ENCODE measurements at regions not wholly inside any gene's neighbourhood (a gene's known extent, or its start where the extent isn't known, plus 50 kb on each side); places are given as distances from the start of the nearest gene placed in this dataset.
"Not testable (repeated sequence)": the region's sequence is repeated elsewhere in the genome, so short reads cannot be mapped to it uniquely, and the experiment has no call there.

DNA sequence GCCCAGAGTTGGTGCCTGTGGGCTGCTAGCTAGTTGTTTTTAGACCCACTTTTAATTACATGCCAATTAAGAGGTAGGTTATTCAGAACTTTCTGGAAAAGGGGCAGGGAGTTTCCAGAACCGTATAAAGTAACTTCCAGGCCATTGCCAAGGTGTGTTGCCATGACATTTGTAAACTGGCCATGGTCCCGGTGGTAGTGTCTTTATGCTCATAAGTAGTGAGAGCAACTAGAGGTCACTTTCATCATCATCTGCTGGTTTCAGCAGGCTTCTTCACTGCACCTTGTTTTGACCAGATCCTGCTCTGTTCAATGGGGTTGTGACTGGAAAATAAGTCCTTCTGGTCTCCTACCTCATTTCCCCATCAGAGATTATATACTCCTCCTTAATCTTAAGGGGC is 207.0 kb downstream of the FAM72C start:
- DNase-seq = not testable (repeated sequence)

- DNase-seq = not testable (repeated sequence)
Measured at GRCh38 chr1:143760366-143760765, 211.4 kb downstream of the FAM72C start.

DNA sequence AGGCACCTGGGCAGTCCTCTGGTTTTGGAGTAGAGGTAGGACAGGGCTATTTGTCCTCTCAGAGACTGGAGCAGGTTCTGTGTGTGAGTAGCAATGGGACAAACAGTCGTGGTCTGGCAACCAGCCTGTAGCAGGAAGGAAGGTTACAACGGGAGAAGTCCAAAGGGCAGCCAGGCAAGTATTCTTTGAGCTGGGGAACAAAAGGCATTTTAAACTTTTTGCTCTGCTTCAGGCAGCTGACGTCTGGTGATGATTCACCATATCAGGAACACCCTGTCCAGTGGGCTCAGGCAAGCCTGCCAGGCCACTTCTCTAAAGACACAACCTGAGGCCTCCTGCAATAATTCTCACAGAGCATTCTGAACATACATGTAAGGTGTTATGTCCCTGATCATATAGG is 215.8 kb downstream of the FAM72C start:
- DNase-seq = not testable (repeated sequence)

DNA sequence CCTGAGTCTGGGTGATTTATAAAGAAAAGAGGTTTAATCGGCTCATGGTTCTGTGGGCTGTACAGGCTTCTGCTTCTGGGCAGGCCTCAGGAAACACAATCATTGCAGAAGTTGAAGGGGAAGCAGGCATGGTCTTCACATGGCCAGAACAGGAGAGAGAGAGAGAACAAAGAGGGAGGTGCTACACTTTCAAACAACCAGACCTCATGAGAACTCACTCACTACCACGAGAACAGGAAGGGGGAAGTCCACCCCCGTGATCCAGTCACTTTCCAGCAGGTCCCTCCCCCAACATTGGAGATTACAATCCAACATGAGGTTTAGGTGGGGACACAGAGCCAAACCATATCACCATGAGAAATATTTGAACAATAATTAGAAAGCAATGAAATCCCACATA is 222.9 kb downstream of the FAM72C start:
- DNase-seq = no peak

- DNase-seq = no peak
Measured at GRCh38 chr1:143736562-143736961, 235.2 kb downstream of the FAM72C start.

DNA sequence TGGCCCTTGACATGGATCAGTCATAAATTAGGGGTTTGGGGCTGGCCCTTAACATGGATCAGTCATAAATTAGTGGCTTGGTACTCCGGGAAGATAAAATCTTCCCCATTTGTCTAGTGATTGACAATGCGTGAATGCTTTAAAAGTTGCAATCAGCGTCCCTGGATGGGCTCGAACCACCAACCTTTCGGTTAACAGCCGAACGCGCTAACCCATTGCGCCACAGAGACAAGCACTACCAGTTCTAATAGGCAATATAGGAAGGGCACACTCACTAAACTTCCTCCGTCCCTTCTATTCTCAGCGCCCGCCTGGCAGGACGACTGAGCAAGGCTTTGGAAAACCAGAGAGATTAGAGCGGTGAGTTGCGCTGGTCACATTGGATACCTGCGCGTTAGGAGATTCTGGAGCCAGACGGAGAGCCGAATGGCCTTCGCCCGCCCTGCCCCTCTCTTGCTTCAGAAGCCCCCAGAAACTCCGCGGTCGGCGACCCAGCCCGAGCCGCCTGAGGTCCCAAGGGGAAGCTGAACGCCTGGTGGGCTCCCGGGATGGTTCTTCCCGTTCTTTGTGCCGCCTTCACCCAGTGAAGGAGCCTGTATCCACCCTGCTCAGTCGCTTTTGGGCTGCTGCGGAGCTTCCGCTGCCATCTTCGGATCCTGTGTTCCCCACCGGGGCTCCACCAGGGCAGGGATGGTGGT is 235.9 kb downstream of the FAM72C start:
- DNase-seq = no peak

GRCh38 chr1:143734261-143734660 is 237.5 kb downstream of the FAM72C start:
- not testable (repeated sequence) for DNase-seq

GRCh38 chr1:143730890-143731289 is 240.9 kb downstream of the FAM72C start:
- not testable (repeated sequence) for DNase-seq

GRCh38 chr1:143729449-143730111 is 242.2 kb downstream of the FAM72C start:
- not testable (repeated sequence) for DNase-seq

- not testable (repeated sequence) for DNase-seq
Measured at GRCh38 chr1:143728802-143729448, 242.9 kb downstream of the FAM72C start.

- DNase-seq = no peak
Measured at GRCh38 chr1:143727263-143727662, 244.5 kb downstream of the FAM72C start.

DNA sequence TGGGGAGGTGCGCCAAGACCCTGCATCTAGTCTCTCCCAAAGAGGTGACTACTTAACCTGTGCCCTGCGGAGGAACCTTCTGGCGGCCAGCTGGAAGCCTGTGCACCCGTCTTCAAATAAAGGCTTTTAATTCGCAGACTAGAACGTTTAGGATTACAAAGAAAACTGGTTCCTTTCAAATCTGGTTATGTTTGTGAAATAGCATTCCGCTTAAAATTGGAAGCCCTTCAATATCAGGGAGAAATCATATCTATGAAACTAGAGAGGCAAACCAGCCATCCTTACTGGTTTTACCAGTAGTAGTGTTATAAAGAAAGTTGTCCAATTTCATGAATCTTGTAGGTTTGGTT is 250.8 kb downstream of the FAM72C start:
- no peak for DNase-seq

DNA sequence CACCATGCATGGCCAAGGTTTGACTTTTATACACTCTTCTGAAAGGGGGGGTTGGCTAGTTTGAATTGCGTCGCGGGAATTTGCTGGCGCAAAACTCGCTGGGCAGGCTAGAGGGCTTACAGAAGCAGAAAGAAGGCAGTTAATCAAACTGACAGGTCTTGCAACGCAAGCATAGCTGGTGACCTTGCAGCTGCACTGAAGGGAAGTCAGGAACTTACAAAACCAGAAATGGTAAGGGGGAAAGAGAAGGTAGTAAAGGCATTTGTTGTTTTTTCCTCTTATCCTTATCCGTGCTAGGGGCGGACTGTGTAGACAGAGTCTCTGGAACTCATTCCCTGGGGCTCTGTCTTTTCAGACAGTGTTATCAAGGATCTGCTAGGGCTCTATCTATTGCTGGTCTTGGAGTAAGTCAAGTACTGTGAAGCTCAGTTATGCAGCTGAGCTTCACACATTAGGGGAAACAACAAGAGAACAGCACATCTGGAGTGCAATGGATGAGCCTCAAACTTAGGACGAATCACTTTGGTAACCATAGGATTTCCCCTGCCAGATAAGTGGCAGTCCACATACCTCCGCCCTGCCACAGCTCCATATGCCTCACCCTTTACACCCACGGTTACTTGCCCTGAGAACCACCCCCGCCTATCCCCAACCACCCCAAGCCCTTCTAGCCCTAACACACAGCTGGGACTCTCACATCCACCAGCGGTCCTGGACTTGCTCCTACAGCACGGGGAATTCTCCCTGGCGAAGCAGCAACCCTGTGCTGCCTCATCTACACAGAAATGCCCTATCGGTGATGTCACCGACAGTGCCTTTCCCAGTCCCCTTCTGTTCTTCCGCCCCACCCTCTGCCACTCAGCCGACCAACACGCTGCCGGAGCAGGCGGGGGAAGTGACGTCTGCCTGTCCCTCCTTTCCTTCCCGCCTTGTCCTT is 251.4 kb downstream of the FAM72C start:
- no peak for DNase-seq

DNA sequence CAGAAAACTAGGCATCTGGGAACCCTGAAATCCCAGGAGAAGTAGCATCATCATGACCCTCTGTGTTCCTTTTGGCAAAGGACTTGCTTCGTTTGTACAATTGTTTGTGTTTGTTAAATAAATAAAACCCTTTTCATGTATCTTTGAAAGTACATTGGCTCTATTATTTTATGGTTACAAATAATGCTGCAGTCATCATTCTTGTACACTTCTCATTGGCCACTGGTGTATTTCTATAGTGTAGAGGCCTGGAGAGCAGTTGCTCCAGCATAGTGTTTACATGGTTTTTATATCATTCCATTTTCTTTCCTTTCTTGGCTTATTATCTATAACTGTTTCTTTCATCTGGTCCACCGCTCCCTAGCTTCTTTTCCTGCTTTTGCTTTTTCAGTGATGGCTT is 253.3 kb downstream of the FAM72C start:
- DNase-seq = no peak

DNA sequence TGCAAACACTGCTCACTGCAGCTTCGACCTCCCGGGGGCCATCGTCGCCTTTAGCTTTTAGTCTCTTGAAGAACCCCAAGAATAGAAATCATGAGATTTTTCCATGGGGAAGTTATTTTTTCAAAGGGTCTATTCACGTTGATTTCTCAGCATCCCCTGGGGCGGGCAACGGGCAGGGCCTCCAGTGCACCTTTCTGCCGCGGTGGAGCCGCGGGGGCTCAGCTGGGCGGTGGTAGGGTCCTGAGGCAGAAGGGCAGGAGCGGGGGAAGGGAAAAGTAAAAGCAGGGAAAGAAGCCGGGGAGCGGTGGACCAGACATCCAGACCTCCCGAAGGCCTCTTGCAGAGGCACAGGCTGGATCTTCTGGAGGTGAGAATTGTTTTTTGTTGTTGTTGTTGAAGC is 253.8 kb downstream of the FAM72C start:
- no peak for DNase-seq

- no peak for DNase-seq
Measured at GRCh38 chr1:143717434-143717833, 254.4 kb downstream of the FAM72C start.

GRCh38 chr1:143714913-143715312 is 256.9 kb downstream of the FAM72C start:
- DNase-seq = not testable (repeated sequence)

DNA sequence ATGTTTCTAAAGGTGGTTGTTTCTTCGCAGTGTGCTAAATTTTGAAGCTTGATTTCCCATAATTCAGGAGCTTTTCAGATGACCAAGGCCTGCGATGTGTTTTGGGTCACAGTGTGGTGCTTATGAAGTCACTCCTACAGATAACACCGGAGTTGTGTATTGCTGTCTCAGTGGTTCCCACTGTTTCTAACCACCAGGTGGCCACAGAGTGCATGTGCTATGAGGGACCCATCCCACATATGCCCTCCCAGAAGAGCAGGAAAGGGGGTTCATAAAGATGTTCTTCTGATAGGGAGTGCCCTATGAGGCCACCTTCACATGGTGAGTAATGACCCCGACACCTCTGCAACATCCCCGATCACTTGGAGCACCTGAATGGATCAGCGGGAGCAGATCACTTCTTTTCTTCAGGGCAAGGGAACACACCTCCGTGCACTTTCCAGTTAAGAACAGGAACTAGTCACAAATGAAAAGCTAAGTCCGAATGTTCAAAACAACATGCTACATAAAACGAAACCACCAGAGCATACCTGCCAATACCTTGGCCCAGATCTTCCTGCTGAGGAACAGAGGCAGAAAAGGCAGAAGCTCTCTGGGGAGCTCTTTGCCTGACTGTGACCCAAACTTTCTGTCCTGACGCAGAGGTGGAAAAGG is 262.1 kb downstream of the FAM72C start:
- not testable (repeated sequence) for DNase-seq

DNA sequence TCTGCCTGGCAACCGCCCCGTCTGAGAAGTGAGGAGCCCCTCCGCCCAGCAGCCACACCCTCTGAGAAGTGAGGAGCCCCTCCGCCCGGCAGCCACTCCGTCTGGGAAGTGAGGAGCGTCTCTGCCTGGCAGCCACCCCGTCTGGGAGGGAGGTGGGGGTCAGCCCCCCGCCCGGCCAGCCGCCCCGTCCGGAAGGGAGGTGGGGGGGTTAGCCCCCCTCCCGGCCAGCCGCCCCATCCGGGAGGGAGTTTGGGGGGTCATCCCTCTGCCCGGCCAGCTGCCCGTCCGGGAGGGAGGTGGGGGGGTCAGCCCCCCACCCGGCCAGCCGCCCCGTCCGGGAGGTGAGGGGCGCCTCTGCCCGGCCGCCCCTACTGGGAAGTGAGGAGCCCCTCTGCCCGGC is 269.0 kb downstream of the FAM72C start:
- DNase-seq = not testable (repeated sequence)

- no peak for DNase-seq
Measured at GRCh38 chr1:143699731-143700130, 272.1 kb downstream of the FAM72C start.

DNA sequence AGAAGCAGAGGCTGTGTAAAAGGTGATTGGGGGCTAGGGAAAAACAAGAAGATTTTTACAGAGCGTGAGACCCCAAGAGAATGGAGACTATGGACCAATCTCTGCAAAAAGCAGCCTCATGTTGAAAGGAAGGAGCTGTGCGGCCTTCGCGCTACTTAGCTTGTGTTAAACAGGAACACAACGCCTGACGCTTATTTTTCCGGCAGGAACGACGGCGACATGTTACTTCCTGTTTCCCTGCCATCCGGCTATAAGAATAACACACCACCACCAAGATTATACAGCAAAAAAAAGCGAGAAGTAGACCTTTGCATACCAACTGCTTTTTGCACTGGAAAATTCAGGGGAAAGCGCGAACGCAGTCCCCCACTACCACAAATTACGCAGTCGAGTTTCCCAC is 272.7 kb downstream of the FAM72C start:
- no peak for DNase-seq

- DNase-seq = no peak
Measured at GRCh38 chr1:143698016-143698415, 273.8 kb downstream of the FAM72C start.

DNA sequence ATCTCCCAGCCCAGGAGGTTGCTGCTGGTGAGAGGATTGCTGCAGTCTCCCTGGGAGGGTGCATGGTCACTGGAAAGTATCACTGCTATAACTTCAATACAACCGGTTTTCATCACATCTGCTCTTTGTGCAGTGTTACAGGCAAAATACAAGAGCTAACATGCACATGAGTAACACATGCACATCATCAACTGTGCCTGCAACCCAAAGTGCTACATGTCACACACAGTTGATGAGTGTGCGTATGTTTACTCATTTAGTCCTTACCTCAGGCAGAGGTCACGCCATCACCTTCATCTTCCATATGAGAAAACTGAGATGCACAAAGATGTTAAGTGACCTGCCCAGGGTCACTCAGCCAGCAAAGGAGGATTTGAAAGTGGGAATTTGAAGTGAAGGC is 277.7 kb downstream of the FAM72C start:
- DNase-seq = no peak

All from NCI-H2171 treated with DMSO at 0.1 percent for 48 hours (cell line).